ENCODE measurements at regions not wholly inside any gene's neighbourhood (a gene's known extent, or its start where the extent isn't known, plus 50 kb on each side); places are given as distances from the start of the nearest gene placed in this dataset.
"Not testable (repeated sequence)": the region's sequence is repeated elsewhere in the genome, so short reads cannot be mapped to it uniquely, and the experiment has no call there.

DNA sequence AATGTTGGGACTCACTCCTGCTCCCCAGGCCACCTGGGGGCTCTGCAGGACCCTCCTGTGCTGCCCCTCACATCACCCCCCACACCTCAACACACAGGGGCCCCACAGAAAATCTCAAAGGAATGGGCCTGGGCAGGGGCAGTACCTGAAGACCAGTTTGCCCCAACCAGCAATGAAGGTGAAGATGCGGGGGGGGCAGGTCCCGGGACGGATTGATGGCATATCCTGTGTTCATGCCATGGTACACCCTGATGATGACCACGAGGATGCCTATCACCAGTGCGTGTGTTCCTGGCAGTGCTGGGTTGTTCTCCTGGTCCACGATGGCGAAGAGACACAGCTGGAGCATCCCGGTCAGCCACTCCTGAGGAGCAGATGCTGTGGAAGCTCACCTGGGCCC is 663.0 kb downstream of the FOXD4L5 start:
- H3K4me3 Mint-ChIP-seq; H3K27me3 Mint-ChIP-seq (ENCODE audit: low read depth); H3K4me1 Mint-ChIP-seq; H3K36me3 Mint-ChIP-seq; H3K9me3 Mint-ChIP-seq; H3K27ac Mint-ChIP-seq: not testable (repeated sequence)
- peak in 1 of 2 experiments; percentile 5 for DNase-seq (ENCODE audit: low spot score in 2 of 2, unreplicated experiment in 2 of 2)
